ENCODE measurements at regions not wholly inside any gene's neighbourhood (a gene's known extent, or its start where the extent isn't known, plus 50 kb on each side); places are given as distances from the start of the nearest gene placed in this dataset.

GRCh38 chr12:5305886-5306545 lies 125.9 kb upstream of the NTF3 start:
- CTCF ChIA-PET: no interaction called here
- Histone ChIP-seq H4K20me1 (ENCODE audit: control insufficient read depth, insufficient read depth) (no peaks in the 10 kb centered on the region), H3K36me3 (ENCODE audit: control insufficient read depth in 2 of 2, insufficient read depth in 2 of 2, low read length in 1 of 2) (no peaks in the 10 kb centered on the region), H3K4me1 (ENCODE audit: control insufficient read depth, insufficient read depth, low read length) (no peaks in the 10 kb centered on the region), H3K27me3 (replicated peaks in 1 of 2; ENCODE audit: control insufficient read depth in 2 of 2, insufficient read depth in 2 of 2, low read length in 1 of 2) (peaks cover 0 to under 1% of the 10 kb centered on the region in 2 experiments; a peak in 2 of 4 replicates), H2AFZ (ENCODE audit: control insufficient read depth, low read depth, low read length) (no peak overlapping the region), H3K27ac (ENCODE audit: control insufficient read depth, insufficient read depth) (no peak overlapping the region), H3K9ac (ENCODE audit: control insufficient read depth, insufficient read depth, low read length) (no peak overlapping the region), H3K79me2 (ENCODE audit: control insufficient read depth, insufficient read depth, low read length) (no peaks in the 10 kb centered on the region), H3K4me3 (no peak overlapping the region), H3K9me3 (replicated peaks; ENCODE audit: control insufficient read depth, insufficient read depth, low read length) (no peaks in the 10 kb centered on the region), H3K4me2 (ENCODE audit: control insufficient read depth, insufficient read depth) (no peak overlapping the region)
- ATAC-seq (no peak), FAIRE-seq (no peak), DNase-seq (ENCODE audit: low read depth, low spot score) (no peak)
- RAD21 ChIA-PET (ENCODE audit: unreplicated experiment): no interaction called here
- POLR2A ChIA-PET: no interaction called here
- no TSS peak for BruUV-seq (replicated peaks)
- intact Hi-C loops (cut with micrococcal nuclease; ENCODE audit: unreplicated experiment) (no loop called here), in situ Hi-C loops (cut with MboI) (no loop called here)
- 7% methylated on average over 4 of the region's 4 CpGs for WGBS (ENCODE audit: insufficient coverage, insufficient replicate concordance, low lambda C conversion rate, missing lambda C conversion rate)
- SMC1A ChIA-PET (ENCODE audit: uncharacterized antibody, unreplicated experiment): no interaction called here
- TF ChIP-seq POLR2AphosphoS5 (IDR thresholded peaks at IDR 0.05; ENCODE audit: low read length) (no peak), ZZZ3 (IDR thresholded peaks at IDR 0.05; ENCODE audit: control insufficient read depth, insufficient read length, low read depth) (no peak), MTA2 (IDR thresholded peaks at IDR 0.05; ENCODE audit: low read depth) (no peak), CHD2 (IDR thresholded peaks at IDR 0.05; ENCODE audit: borderline replicate concordance, low read depth, low read length) (no peak), ZSCAN29 (IDR thresholded peaks at IDR 0.05) (no peak), NFIC (IDR thresholded peaks at IDR 0.05; ENCODE audit: low read depth, low read length) (no peak)
- TF ChIP-seq, protein P1, sequence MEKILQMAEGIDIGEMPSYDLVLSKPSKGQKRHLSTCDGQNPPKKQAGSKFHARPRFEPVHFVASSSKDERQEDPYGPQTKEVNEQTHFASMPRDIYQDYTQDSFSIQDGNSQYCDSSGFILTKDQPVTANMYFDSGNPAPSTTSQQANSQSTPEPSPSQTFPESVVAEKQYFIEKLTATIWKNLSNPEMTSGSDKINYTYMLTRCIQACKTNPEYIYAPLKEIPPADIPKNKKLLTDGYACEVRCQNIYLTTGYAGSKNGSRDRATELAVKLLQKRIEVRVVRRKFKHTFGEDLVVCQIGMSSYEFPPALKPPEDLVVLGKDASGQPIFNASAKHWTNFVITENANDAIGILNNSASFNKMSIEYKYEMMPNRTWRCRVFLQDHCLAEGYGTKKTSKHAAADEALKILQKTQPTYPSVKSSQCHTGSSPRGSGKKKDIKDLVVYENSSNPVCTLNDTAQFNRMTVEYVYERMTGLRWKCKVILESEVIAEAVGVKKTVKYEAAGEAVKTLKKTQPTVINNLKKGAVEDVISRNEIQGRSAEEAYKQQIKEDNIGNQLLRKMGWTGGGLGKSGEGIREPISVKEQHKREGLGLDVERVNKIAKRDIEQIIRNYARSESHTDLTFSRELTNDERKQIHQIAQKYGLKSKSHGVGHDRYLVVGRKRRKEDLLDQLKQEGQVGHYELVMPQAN (conservative IDR thresholded peaks at IDR 0.05): no peak

Data from GM12878 (cell line).